Left colon (tissue), 2 donors: ENCODE measurements at regions not wholly inside any gene's neighbourhood (a gene's known extent, or its start where the extent isn't known, plus 50 kb on each side); places are given as distances from the start of the nearest gene placed in this dataset.
"Not testable (repeated sequence)": the region's sequence is repeated elsewhere in the genome, so short reads cannot be mapped to it uniquely, and the experiment has no call there.

Source experiments
- ATAC-seq: fragments of 200-7000 bp; cut with Tn5 transposase; one replicate; pipeline ENCODE4 v1.9.1; 2020; ENCODE audit warnings: mild to moderate bottlenecking, moderate library complexity
- DNase-seq, 2 donors: peaks; one replicate each; pipeline ENCODE4 v3.0.0-alpha.2; 2020
- intact Hi-C, 2 donors: fragments of 100-400 bp; cut with DNase I in 1 of 2; cut with micrococcal nuclease in 1 of 2; formaldehyde crosslinking; loops; one replicate each; pipeline versions ENCODE4 v1.11.2 to v1.14.0; 2022; cut with DNase I, micrococcal nuclease
- donor health status: DM: no; HTN: no; CAD: no.
- donor health status: DM: yes; HTN: yes; CAD: no.

- ATAC-seq (no peak), DNase-seq (no peak)
- intact Hi-C loops = no loop called here
These were observed 211.4 kb downstream of the SEC23IP start for GRCh38 chr10:120103738-120104560.

- intact Hi-C loops = no loop called here
- ATAC-seq = no peak
- DNase-seq = no peak
These were observed 212.5 kb downstream of the SEC23IP start for GRCh38 chr10:120105001-120105400.

GRCh38 chr10:120105492-120105891 lies 213.0 kb downstream of the SEC23IP start:
- ATAC-seq = no peak
- DNase-seq = no peak
- intact Hi-C loops = no loop called here

GRCh38 chr10:120108916-120109315 lies 216.4 kb downstream of the SEC23IP start:
- DNase-seq (no peak), ATAC-seq (no peak)
- intact Hi-C loops = no loop called here

- DNase-seq, intact Hi-C loops, ATAC-seq: not testable (repeated sequence)
These were observed 217.2 kb downstream of the SEC23IP start for GRCh38 chr10:120109725-120110124.

GRCh38 chr10:120110196-120110595 lies 217.7 kb downstream of the SEC23IP start:
- DNase-seq (no peak), ATAC-seq (no peak)
- intact Hi-C loops = no loop called here

- intact Hi-C loops = no loop called here
- DNase-seq = no peak
- no peak for ATAC-seq
These were observed 219.1 kb downstream of the SEC23IP start for GRCh38 chr10:120111628-120112027.

- ATAC-seq (no peak), DNase-seq (no peak)
- intact Hi-C loops = no loop called here
These were observed 220.3 kb downstream of the SEC23IP start for GRCh38 chr10:120112809-120113208.

GRCh38 chr10:120115959-120116358 lies 223.4 kb downstream of the SEC23IP start:
- DNase-seq = no peak
- peak; percentile 77 for ATAC-seq
- intact Hi-C loops = no loop called here

GRCh38 chr10:120121768-120122167 lies 229.2 kb downstream of the SEC23IP start:
- ATAC-seq = no peak
- intact Hi-C loops = no loop called here
- DNase-seq = no peak

GRCh38 chr10:120131183-120131582 lies 238.7 kb downstream of the SEC23IP start:
- ATAC-seq (no peak), DNase-seq (peak in 1 of 2 donors; percentile 16)
- intact Hi-C loops = no loop called here

- no peak for ATAC-seq
- intact Hi-C loops = no loop called here
- DNase-seq = no peak
These were observed 240.3 kb downstream of the SEC23IP start for GRCh38 chr10:120132811-120133210.

GRCh38 chr10:120138689-120139088 lies 246.2 kb downstream of the SEC23IP start:
- intact Hi-C loops = no loop called here
- no peak for ATAC-seq
- DNase-seq = no peak

GRCh38 chr10:120145107-120145506 lies 252.6 kb downstream of the SEC23IP start:
- no peak for DNase-seq
- intact Hi-C loops = no loop called here
- ATAC-seq = no peak

- ATAC-seq (no peak), DNase-seq (no peak)
- intact Hi-C loops = no loop called here
These were observed 264.2 kb downstream of the SEC23IP start for GRCh38 chr10:120156614-120157274.

- ATAC-seq (no peak), DNase-seq (no peak)
- intact Hi-C loops = no loop called here
These were observed 268.6 kb downstream of the SEC23IP start for GRCh38 chr10:120161111-120161510.

GRCh38 chr10:120162471-120162870 lies 269.9 kb downstream of the SEC23IP start:
- intact Hi-C loops = no loop called here
- ATAC-seq = no peak
- no peak for DNase-seq

GRCh38 chr10:120172356-120172755 lies 279.8 kb downstream of the SEC23IP start:
- no peak for DNase-seq
- intact Hi-C loops = no loop called here
- ATAC-seq = no peak

- intact Hi-C loops = no loop called here
- DNase-seq (no peak), ATAC-seq (no peak)
These were observed 282.0 kb downstream of the SEC23IP start for GRCh38 chr10:120174491-120174890.

GRCh38 chr10:120177330-120177729 lies 279.7 kb upstream of the PLPP4 start:
- intact Hi-C loops = no loop called here
- ATAC-seq (no peak), DNase-seq (no peak)
